HuH-7 (cell line): ENCODE measurements at regions not wholly inside any gene's neighbourhood (a gene's known extent, or its start where the extent isn't known, plus 50 kb on each side); places are given as distances from the start of the nearest gene placed in this dataset.
"Not testable (repeated sequence)": the region's sequence is repeated elsewhere in the genome, so short reads cannot be mapped to it uniquely, and the experiment has no call there.

ENCODE experiments used
- DNase-seq: peaks from one replicate; pipeline ENCODE4 v3.0.0; 2011; ENCODE audit warnings: low spot score

- DNase-seq: no peak
These were observed 228.0 kb downstream of the TOMM20 start for GRCh38 chr1:234900595-234900994.

DNA sequence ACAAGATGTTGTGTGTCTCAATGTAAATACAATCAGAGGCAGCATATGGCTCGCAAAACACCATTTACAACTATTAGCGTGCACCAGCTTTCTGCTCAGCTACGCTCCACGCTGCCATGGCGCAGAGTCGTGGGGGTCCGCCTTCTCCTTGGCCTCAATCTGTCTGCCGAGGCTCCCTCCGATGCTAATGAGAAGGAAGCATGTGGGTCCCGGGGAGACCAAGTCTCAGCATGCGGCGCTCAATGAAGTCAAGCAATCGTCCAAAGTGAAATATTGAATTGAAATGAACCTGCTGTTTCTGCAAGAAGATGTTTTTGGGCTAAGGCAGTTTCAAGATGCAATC, 228.9 kb downstream of the TOMM20 start:
- no peak for DNase-seq

DNA sequence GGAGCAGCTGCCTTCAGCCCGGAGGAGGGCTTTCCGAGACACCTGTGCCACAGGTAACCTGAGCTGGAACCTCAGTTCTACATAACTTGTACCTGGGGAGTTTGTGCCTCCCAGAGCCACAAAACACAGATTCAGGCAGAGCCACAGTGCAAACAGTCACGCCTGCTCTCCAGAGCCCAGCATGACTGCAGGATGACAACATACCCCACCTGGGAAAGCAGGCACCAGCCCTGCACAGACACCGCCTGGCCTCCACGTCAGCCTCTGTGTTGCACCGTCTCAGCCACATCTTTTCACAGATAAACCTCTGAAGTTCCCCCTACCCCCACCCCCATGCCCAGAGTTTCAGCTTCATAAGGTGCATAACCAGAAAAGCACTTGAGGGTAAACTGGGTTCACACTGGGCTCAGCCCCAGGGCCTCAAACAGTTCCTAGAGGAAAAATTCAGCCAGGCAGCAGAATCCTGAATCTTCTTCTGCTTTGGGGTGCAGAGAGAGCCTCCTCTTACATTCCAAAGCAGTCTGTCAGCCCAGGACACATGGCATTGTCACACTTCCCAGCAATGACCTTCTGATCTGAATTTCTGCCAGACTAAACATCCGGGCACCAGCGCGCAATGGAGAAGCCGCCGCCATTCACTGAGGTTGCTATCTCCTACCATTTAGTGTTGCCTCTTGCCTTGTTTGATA, 229.5 kb downstream of the TOMM20 start:
- peak; percentile 53 for DNase-seq

DNA sequence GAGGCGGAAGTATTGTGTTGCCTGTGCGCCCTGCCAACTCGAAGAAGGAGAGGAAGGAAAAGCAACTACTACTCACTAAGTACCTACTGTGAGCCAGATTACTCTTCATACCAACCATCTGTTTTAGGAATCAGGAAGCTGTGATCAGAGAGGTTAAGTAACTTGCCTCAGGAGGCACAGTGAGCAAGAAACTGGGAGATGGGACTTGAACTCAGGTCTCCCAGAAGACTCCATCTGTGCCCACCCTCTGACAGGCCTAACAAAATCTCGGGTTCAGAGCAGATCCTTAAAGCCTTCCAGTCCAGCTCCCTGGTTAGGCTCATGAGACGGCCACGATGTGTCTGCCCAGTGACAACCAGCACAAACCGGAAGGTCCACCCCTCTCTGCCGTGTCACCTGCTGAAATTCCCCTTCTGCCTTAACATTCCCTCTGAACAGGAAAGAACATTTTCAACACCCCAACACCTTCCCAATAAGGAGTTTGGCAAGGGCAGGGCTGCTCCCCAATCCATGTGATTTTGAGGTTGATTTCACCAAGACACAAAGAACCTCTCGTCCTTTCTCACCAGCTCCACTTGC, 230.1 kb downstream of the TOMM20 start:
- no peak for DNase-seq

- DNase-seq: no peak
These were observed 230.7 kb downstream of the TOMM20 start for GRCh38 chr1:234897754-234898454.

- DNase-seq: no peak
These were observed 231.3 kb downstream of the TOMM20 start for GRCh38 chr1:234897390-234897749.

- DNase-seq: no peak
These were observed 231.9 kb downstream of the TOMM20 start for GRCh38 chr1:234896477-234897389.

DNA sequence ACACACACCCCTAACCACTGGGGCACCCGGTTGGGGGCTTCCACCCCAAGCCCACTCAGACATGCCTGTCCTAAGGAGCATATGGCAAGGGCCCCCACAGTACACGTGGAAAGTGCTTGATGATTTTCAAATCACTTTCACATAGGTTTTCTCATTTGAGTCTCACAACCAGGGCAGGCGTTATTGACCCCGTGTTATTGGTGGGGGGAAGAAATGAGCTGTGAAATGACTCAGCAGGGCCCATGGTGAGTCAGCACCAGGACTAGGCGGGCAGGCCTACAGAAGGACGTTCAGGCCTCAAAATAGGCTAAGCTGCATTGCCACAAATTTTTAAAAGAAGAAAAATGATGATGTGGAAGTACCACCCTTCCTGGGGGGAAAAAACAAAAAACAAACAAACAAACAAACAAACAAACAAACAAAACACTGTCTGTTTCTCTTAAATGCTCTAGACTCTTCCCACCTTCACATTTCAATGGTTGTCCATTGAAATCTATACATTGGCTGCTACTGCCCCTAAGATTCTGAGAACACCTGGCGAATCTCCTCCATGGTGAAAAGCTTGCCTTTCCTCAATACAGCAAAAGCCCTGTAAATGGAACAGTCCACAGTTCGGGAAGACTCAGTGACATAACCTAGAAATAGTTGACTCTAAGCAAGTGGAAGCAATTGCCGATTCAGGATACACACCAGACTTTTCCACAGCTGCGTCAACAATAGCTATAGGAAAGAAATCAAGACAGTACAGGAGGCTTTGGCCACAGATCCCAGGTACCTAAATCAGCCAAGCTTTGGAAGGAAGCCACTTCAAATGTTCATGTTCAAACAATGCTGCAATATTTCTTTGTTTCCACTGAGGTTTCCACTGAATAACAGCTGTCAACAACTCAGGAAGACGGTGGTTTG, 234.7 kb downstream of the TOMM20 start:
- no peak for DNase-seq

DNA sequence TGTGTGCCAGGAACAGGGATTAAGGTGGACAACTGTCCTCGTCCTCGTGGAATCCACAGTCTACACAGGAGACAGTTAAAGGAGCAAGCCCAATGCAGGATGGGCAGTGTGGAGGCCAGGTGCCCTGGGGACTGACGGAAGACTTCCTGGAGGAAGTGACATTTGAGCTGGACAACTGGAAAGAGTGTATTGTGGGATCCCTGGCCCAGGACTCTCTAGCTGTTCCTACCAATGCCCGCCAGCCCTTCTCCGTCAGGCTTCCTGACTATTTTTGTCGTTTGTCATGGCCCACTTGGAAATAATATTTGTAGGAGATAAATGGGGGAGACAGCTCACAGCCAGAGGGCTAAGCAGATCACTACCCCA, 235.3 kb downstream of the TOMM20 start:
- no peak for DNase-seq

DNA sequence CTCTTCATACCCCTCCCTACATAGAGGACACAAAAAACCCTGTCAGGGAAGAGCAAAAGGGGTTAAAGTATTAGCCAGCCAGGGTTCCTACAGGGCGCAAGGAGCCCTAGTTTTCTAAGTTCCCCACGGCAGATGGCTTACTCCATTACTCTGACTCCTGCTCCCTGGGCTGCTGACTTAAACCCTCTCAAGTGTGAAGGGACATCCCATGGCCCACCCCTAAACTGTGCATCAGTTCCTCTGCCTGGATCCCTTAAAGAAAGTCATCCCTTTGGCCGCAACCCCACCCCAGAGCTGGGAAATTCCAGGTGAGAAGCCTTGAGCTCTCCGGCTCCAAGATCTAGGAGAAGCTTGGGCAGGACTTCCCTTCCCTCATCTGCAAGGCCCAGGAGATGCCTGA, 236.0 kb downstream of the TOMM20 start:
- DNase-seq: no peak

DNA sequence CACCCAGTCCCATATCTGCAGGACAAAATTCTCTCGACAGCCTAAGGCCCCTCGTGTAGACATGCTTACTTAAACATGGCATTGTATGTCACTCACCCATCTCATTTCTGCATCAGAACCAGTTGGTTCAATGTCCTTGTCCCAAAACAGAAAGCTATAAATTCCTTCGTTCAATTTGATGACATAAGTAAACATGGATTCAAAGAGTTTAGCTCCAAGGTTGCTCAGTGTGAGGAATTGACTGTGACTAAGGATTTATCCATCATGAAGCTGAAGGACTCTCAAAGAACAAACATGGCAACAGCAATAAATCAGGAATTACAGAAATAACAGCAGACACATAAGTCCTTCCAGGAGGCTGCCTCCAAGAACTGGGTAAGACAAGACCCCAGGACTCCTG, 237.2 kb downstream of the TOMM20 start:
- DNase-seq: no peak

- DNase-seq: no peak
These were observed 239.0 kb downstream of the TOMM20 start for GRCh38 chr1:234889643-234890042.

DNA sequence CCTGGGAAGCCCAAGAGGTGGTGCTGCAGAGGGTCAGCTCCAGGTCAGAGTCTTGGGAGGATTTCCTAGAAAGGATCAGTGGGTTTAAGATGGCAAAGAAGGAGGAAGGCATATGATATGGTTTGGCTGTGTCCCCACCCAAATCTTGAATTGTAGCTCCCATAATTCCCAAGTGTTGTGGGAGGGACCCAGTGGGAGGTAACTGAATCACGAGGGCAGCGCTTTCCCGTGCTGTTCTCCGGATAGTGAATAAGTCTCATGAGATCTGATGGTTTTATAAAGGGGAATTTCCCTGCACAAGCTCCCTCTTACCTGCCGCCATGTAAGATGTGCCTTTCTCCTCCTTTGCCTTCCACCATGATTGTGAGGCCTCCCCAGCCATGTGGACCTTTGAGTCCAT, 240.4 kb downstream of the TOMM20 start:
- not testable (repeated sequence) for DNase-seq

DNA sequence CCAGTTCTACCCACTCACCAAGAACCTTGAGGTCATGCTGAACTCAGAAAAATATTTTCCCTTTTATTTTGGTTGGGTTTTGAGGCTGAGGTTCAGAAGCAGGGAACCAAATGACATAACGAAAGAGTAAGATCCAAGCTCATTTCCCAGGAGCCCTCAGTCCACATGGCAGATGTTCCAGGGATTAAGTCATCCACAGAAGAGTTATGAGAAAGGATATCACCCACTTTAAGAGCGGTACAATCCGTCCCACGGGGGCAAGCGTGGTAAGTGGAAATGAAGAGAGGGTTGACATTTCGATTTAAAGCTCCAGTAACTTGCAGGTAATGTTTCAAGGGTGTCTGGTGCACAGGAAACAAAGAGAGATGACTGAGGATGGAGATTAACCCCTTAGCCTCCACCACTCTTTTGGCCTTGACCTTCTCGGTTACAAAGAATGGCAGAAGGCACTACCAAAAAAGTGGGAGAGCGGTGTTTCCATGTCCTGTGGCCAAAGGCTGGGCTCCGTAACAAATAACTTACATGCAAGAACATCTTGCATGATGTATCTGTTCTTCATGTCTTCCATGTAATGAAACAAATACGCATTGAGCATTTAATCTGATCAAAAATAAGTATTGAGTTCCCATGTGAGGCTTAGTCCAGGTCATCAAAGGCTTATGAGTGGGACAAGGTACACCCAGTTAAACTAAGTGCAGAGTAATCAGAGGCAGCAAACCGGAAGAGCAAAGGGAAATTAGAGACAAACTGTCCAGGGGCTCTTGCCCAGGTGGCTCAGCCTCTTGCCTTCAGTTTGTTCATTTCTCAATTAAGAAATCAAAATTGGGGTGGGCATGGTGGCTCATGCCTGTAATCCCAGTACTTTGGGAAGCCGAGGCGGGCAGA, 241.4 kb downstream of the TOMM20 start:
- no peak for DNase-seq

DNA sequence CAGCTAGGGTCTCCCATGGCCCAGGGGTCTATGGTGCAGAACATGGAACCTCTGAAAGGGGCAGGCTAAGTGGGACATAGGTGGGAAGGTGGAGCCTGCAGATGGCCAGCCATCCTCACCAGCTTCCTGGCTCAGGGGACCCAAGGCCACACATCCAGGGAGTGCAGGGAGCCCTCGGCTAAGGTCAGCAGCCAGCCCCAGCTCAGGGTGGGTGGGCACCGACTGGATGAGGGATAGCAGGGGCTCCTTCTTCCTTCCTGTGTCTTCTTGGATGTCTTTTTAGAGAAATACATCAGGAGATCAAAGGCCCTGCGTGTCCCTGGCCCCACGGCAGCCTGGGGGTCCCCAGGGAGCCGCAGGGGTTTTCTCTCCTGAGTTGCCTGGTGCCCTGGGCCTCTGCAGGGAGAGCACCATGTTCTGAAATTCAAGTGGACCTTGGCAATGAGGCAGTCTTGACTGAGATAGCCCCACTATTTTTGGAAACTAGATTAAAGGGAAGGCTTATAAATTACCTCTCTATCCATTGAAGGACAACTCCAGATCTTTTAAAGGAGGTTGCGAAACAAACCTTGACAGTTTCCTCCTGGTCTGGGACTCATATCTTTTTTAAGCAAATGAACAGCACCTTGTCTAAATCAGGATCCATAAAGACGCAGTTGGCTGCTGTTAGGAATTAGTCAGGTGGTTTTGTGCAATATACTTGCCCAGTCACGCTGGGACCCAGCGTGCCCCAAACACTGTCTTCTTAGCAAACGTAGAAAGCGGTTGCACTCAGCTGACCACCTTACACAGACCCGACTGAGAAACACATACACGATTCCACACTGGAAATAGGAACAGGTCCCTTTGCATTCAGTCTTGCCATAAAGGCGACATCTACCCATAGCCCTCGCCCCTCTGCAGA, 242.3 kb downstream of the TOMM20 start:
- DNase-seq: no peak

DNA sequence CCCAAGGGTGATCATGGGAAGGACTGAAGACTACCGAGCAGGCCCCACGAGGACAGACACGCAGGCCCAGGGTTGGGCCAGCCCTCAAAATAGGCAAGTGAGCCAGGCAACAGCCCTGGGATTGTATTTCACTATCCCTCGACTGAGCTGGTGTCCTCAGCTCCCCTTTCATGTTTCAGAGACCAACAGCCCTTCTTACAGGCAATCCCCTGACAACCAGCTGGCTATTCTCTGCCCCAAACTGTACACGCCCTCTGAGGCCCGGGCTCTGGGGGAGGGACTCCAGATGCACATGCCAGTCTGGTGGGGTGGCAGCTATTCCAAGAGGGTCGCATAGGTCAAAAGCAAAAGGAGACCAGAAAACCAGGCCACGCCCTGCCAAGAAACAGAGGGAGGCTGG, 243.0 kb downstream of the TOMM20 start:
- DNase-seq: no peak

DNA sequence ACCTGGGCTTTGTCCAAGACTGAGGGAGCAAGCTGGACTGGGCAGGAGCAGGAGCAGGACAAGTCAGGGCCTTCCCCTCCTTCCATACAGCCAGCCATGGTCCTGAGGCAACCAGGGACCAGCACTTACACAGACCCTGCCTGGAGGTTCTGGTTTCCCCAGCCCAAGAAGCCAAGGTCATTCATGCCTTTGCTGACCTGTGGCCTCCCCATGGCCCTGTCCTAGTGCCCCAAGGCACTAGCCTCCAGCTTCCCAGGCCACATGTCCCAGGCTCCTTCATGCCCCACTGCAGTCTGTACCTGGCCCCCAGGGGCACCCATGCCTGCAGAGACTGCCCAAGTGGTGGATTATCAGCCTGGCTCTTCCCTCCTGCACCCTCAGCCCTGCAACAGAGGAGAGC, 243.9 kb downstream of the TOMM20 start:
- no peak for DNase-seq

DNA sequence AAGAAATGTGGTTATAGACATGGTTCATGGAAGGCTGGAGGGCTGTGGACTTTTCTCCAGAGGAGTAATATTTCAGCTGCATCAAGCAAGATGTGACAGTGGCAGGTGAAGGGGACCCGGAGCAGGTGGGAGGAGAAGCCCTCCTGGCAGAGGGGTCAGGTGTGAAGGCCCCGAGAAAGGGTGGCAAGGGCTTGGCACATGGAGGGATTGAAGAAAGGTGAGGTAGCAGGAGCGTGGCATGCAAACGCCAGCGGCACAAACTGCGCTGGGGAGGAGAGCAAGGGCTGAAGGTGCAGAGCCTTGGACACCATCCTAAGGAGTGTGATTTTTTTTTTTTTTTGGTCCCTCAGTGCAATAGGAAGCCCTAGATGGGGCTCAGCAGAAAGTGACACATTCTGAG, 244.6 kb downstream of the TOMM20 start:
- DNase-seq: no peak

- no peak for DNase-seq
These were observed 245.7 kb downstream of the TOMM20 start for GRCh38 chr1:234882898-234883297.
